ENCODE measurements at regions not wholly inside any gene's neighbourhood (a gene's known extent, or its start where the extent isn't known, plus 50 kb on each side); places are given as distances from the start of the nearest gene placed in this dataset.

- intact Hi-C loops (cut with DNase I) = no loop called here
- Histone ChIP-seq H3K36me3 (no peaks in the 10 kb centered on the region), H3K4me1 (no peaks in the 10 kb centered on the region), H3K27ac (no peak overlapping the region), H3K4me3 (no peak overlapping the region), H3K9me3 (no peaks in the 10 kb centered on the region), H3K27me3 (no peaks in the 10 kb centered on the region)
- no peak for TF ChIP-seq CTCF (IDR thresholded peaks at IDR 0.05)
- DNase-seq (ENCODE audit: low spot score in 2 of 2) = no peak
These were observed 164.4 kb upstream of the MGAT5 start for GRCh38 chr2:134089454-134089853.

GRCh38 chr2:134097740-134098139 is 156.1 kb upstream of the MGAT5 start:
- intact Hi-C loops (cut with DNase I) = no loop called here
- no peak for DNase-seq (ENCODE audit: low spot score in 2 of 2)
- Histone ChIP-seq H3K4me1 (no peaks in the 10 kb centered on the region), H3K27ac (no peak overlapping the region), H3K27me3 (no peaks in the 10 kb centered on the region), H3K4me3 (no peak overlapping the region), H3K9me3 (no peaks in the 10 kb centered on the region), H3K36me3 (no peaks in the 10 kb centered on the region)
- TF ChIP-seq CTCF (IDR thresholded peaks at IDR 0.05) = no peak

- Histone ChIP-seq H3K4me3 (no peak overlapping the region), H3K27ac (no peak overlapping the region), H3K9me3 (no peaks in the 10 kb centered on the region), H3K27me3 (no peaks in the 10 kb centered on the region), H3K36me3 (no peaks in the 10 kb centered on the region), H3K4me1 (no peaks in the 10 kb centered on the region)
- TF ChIP-seq CTCF (IDR thresholded peaks at IDR 0.05) = no peak
- intact Hi-C loops (cut with DNase I) = no loop called here
- DNase-seq (ENCODE audit: low spot score in 2 of 2) = no peak
These were observed 155.6 kb upstream of the MGAT5 start for GRCh38 chr2:134098321-134098720.

- H3K4me3 ChIP-seq = no peak overlapping the region
- H3K4me1 ChIP-seq = no peaks in the 10 kb centered on the region
- H3K9me3 ChIP-seq = no peaks in the 10 kb centered on the region
- DNase-seq (ENCODE audit: low spot score in 2 of 2) = no peak
- no peaks in the 10 kb centered on the region for H3K36me3 ChIP-seq
- H3K27me3 ChIP-seq = no peaks in the 10 kb centered on the region
- TF ChIP-seq CTCF (IDR thresholded peaks at IDR 0.05) = no peak
- intact Hi-C loops (cut with DNase I) = no loop called here
- no peak overlapping the region for H3K27ac ChIP-seq
These were observed 154.6 kb upstream of the MGAT5 start for GRCh38 chr2:134099273-134099672.

GRCh38 chr2:134103196-134103595 is 150.7 kb upstream of the MGAT5 start:
- Histone ChIP-seq H3K27me3 (no peaks in the 10 kb centered on the region), H3K27ac (no peak overlapping the region), H3K9me3 (no peaks in the 10 kb centered on the region), H3K4me3 (no peak overlapping the region), H3K36me3 (no peaks in the 10 kb centered on the region), H3K4me1 (no peaks in the 10 kb centered on the region)
- no peak for TF ChIP-seq CTCF (IDR thresholded peaks at IDR 0.05)
- DNase-seq (ENCODE audit: low spot score in 2 of 2) = no peak
- intact Hi-C loops (cut with DNase I) = no loop called here

GRCh38 chr2:134104754-134105153 is 149.1 kb upstream of the MGAT5 start:
- Histone ChIP-seq H3K27ac (no peak overlapping the region), H3K36me3 (no peaks in the 10 kb centered on the region), H3K4me3 (no peak overlapping the region), H3K27me3 (no peaks in the 10 kb centered on the region), H3K9me3 (no peaks in the 10 kb centered on the region), H3K4me1 (no peaks in the 10 kb centered on the region)
- DNase-seq (ENCODE audit: low spot score in 2 of 2) = no peak
- intact Hi-C loops (cut with DNase I) = no loop called here
- TF ChIP-seq CTCF (IDR thresholded peaks at IDR 0.05) = no peak
